ENCODE measurements at regions not wholly inside any gene's neighbourhood (a gene's known extent, or its start where the extent isn't known, plus 50 kb on each side); places are given as distances from the start of the nearest gene placed in this dataset.
"Not testable (repeated sequence)": the region's sequence is repeated elsewhere in the genome, so short reads cannot be mapped to it uniquely, and the experiment has no call there.

DNA sequence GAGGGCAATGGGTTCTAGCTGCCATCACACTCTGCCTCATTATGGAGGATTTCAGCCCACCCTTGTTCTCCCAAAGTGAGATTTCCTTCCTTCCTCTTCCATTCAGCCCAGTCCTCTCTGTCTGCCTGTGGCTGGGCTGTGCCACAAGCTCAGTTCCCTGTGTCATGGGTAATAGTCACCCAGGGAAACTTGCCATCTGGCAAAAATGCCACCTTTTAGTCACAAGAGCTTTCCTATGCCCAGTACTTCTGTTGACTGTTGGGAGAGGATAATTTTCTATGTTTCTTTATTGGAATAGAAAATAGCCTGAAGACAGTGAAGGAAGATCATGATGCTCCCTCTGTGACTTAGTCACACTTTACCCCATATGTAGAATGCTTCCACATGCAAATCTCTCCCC, 71.4 kb downstream of the TLR4 start:
- no peak for DNase-seq (ENCODE audit: low read depth in 2 of 2)

DNA sequence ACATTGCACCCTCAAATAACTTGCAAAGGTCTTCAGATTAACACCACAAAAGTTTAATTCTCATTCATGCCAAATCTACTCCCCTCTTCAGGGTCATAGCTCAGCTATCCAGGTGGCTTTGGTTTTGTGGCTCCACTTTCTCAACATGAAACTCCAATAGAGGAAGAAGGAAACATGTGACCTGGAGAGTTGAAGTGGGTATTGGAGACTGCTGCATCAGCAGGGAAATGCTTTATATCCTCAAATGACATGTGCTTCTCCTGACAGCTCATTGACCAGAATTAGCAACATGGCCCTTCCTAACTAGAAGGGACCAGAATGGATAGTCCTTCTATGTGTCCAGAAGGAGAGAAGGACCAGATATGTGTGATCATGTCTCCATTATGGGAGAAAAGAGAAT, 73.6 kb downstream of the TLR4 start:
- DNase-seq (ENCODE audit: low read depth in 2 of 2) = no peak

DNA sequence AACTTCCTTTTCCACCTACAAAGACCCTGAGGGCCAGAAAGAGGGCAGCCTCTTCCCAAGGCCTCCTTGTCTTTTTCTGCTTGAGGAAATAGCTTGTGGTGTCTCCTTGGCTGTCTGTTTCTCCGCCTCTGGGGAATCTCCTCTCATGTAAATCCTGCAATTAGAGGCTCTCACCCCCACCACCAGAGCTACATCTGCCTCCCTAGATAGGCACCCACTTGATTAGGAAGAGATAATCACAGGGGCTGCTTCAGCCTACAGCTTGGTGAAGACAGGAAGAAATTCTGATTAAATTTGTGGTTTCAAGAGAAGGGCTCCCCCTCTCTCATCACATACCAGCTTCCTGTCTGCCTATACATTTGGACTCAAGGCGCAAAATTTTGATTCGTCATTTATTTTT, 75.6 kb downstream of the TLR4 start:
- no peak for DNase-seq (ENCODE audit: low read depth in 2 of 2)

DNA sequence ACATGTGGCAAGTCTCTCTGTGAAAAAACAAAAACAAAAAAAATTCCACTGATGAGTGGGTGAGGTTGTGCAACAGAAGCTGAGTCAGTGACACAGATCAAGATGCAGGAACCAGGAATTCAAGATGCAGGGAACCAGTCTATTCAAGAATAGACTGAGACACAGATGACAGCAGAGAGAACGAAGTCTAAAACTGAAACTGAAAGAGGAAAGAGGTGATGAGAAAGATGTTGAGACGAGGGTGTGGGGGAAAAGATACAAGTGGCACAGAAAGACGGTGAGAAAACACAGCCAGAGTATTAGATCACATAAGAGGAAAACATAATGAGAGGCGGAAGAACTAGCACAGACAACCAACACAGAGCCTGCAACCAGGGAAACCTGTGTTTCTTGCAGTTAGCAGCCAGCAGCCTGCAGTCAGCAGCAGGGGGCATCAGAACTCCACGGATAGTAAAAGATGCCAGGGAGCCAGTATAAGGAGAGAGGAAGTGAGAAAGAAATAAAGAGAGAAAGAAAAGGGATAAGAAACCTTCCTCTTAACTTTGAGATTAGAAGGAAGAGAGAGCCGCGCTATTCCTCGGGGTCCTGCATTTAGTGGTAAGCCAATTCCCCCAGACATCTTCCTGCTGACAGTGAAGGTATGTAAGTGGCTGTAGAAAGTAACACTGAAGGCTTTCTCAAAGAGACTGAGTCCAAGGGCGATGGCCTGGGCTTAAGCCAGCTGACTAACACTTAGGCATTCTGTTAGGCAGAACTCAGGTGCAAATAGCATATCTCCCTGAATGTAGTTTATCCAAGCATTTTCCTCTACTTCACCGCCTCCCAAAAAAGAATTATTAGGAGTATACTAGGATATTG, 79.0 kb downstream of the TLR4 start:
- DNase-seq (ENCODE audit: low read depth in 2 of 2) = peak in 1 of 2 donors; percentile 36

DNA sequence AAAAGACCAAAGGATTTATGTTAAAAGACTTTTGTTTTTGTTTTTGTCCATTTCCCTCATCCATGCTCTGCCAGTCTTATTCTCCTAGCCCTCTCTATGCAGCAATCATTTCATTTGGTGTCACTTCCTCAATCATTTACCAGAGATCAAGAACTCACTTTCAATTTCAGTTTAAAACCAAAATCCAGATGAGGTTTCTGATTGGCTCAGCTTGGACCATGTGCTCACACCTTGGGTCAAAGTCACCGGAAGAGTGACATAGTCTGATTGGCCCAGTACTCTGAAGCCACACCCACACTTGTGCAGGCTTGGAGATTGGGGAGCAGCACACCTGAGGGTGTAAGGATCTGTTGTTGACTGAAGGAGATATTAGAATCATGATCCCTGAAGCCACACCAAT, 79.6 kb downstream of the TLR4 start:
- no peak for DNase-seq (ENCODE audit: low read depth in 2 of 2)

DNA sequence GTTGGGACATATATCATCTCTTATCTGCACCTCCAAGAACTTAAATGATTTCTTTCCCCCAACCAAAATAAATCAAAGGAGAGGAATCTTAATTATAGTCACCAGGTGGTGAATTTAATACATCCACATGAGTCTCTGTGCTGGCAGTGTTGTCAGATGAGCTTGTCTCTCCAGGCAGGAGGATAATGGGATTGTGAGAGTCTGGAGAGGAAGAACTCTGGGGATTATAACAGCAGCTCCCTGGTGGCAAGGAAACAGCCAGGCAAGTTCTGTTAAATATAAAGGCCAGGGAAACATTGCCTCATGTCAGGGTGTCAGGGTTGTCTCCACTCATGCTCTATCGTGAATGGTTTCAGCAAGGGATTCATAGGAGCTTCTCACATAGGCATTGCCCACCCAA, 80.8 kb downstream of the TLR4 start:
- no peak for DNase-seq (ENCODE audit: low read depth in 2 of 2)

DNA sequence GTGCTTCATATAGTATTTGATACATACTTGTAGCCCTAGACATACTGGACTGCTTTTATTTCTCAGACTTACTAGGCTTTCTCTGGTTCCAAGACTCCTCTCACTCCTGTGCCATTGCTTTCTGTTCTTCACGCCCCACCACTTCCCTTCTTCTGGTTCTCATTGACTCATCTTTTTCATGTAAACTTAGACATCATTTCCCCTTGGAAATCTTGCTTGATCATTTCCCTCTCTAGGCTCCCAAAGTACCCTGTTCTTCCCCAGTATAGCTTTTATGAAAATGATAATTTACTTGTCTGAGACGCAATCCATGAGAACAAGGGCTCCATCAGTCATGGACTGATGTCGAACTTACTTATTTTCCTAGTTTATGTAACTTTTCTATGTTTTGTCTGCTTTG, 83.5 kb downstream of the TLR4 start:
- DNase-seq (ENCODE audit: low read depth in 2 of 2) = no peak

DNA sequence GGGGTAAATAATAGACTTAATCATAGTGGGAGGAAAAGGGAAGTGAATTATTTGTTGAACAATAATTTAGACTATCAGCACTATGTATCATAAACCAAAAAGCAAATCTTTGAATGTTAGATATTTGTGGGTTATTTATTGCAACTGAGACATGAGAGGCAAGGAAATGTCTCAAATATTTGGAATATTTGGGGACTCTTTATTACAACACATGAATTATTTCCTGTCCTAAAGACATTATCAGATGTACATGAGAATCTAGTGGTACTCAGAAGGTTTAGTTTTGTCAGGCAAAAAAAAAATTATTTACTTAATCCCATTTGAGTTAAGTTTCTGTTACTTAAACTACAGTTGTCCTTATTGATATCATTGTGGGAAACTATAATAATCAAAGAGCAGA, 91.1 kb downstream of the TLR4 start:
- no peak for DNase-seq (ENCODE audit: low read depth in 2 of 2)

DNA sequence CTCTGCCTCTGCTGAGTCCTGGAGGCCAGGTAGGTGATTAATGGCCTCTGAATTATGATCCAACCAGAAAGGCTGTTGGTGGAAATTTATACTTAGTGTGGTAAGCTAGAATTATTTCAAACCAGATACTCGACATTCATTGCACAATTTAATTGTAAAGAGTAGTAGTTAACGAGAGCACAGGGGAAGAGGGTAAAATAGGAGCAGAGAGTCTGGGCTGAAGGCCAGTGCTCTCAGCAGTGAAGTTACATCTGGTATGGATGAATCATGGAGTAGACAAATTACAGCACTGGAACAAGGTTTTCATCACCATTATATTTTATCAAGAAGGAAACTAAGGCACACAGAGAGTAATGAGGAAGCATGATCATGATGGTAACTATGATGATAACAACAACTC, 92.5 kb downstream of the TLR4 start:
- DNase-seq (ENCODE audit: low read depth in 2 of 2) = no peak

DNA sequence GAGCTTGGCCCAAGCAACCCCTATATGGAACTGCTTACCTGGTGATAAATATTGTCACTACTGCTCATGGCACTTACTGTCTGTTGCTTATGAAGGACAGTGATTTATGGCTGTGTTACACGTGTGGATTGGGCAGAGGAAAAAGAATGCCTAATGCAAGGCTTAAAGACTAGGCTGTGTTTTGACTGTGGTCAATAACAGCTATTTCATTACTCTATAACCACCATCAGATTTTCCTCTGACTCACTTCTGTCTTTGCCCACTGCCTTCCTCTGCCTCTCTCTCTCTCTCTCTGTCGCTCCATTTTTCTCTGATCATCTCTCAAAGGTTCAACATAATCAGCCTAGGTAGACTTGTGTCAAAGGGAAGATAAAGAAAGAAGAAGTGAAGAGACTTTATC, 96.2 kb downstream of the TLR4 start:
- no peak for DNase-seq (ENCODE audit: low read depth in 2 of 2)

DNA sequence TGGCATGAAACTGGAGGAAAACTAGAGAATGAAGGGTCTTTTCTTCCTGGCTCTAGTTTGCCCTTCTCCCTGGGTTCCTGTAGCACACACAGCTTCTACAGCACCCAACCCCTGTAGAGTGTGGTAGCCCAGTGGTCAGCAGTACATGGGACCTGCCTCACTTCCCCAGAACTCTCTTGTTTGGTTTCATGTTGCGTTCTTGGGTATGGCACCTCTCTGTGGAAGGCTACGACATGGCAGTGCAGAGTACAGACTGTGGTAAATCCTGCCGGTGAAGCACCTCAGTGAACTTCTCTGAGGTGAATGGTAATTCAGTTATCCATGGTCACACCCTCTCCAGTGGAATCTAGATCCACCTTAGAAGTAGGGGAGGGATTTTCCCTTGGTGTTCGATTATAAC, 105.5 kb downstream of the TLR4 start:
- DNase-seq (ENCODE audit: low read depth in 2 of 2) = no peak

DNA sequence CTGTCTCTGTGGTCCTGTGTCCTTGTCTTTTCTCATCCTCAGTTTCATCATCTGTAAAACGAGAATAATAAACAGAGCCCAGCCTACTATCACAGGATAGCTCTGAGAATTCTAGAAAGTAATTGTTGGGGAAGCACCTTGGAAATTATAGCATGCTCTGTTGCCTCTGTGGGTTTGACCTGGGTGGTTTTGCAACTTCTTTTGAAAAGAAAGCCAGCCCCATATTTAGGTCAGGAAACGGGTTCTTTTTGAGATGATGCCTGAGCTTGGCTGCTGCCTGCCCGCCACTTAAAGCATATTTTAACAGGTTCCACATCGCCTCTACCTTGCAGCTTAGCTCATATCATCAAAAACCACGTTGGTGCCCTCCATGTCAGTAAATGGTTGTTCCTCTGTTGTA, 111.1 kb downstream of the TLR4 start:
- DNase-seq (ENCODE audit: low read depth in 2 of 2) = no peak

DNA sequence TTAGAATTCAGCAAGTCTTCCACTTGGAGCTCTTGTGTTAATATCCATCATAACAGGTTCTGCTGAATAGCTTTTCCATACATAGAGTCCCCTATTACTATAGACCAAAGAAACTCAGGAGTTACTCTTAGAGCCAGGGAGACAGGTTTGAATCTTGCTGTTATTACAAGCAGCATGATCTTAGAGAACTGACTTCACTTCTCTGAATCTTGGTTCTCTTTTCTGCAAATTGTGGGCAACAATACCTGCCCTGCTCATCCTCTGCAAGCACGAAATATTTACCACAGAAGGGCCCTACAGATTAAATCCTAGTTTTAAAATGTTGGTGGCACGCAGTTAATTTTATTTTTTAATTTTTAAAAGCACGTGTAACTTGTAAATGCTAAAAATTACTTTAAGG, 111.7 kb downstream of the TLR4 start:
- DNase-seq (ENCODE audit: low read depth in 2 of 2) = no peak

DNA sequence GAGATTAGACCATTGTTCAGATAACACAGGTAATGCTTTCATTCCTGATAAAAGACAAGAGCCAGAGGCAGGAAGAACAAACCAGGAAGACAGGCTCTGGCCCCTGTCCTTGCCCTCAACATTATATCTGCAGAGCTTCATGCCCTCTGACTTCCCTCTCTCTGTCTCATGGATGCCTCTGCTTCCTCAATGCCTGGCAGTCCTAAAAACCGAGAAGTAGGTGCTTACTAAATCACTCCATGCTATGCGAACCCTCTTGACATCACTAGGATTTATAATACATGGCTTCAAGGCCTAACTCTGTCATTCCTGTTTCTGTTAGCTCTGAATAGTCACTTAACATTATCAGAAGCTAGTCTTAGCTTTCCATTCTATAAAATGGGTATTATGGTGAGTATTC, 117.8 kb downstream of the TLR4 start:
- DNase-seq (ENCODE audit: low read depth in 2 of 2) = no peak

DNA sequence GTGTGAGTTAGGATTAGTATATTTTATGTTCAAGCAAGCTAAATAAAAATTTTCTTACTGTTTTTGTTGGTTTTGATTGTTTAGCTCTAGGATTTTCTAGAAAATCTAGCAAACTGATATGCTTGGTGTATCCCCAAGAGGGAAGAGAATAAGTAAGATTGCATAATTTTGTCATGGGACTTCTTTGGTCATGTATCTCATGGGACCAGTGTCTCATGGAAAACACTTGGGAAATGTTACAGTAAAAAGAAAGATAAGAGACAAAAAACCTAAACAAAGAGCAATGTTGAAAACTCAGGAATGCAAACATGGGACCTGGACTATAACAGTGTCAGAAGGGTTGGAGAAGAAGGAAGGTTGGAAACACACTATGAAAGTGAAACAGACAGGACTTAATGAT, 119.4 kb downstream of the TLR4 start:
- no peak for DNase-seq (ENCODE audit: low read depth in 2 of 2)

DNA sequence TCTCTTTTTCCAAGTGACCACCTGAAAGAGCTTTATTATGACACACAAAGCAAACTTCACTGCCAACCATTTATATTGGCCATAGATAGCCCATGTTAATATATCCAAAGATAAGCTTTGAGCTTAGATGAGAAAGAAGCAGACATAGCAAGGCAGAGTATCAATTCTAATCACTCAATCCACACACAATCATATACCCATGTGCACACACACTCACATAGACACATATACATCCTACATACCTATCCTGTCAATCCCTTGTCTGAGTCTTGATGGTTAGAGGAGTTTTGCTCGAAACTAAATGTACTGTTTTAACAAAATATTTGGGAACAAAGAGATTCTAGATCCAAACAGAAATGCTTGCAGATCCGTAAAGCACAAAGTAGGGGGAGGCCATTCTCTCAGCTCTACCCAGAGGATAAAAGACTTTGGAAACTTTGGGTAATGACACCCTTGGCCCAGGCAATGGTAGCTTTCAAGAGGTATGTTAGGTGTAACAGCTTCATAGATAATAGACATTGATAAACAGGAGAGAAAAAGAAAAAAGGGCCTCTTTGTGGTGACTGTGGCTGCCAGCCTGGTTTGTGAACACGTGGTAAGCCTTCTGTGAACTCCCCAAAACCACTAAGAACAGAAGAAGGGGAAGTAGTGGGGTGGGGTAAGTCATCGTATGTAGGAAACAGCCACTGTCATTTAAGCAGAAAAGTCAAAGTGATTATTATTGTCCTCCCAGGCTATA, 121.6 kb downstream of the TLR4 start:
- peak; percentile 15 to 24 for DNase-seq (ENCODE audit: low read depth in 2 of 2)

DNA sequence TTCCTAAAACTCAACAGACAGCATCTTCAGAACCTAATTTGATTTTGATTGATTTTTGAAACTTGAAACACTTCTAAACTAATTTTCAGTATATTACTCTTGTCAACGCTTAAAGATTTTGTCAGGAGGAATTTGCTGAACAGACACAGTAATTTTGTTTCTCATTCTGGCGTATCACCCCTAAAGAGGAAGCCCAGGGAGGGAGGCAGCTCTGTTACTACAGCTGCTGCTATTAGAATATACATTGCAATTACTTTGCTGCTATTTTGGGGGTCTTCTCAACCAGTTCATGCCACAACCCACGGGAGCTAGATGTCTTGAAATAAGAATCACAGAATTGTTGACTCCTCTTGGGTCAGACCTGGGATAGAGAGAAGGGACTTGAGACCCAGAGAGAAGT, 122.6 kb downstream of the TLR4 start:
- DNase-seq (ENCODE audit: low read depth in 2 of 2) = no peak

DNA sequence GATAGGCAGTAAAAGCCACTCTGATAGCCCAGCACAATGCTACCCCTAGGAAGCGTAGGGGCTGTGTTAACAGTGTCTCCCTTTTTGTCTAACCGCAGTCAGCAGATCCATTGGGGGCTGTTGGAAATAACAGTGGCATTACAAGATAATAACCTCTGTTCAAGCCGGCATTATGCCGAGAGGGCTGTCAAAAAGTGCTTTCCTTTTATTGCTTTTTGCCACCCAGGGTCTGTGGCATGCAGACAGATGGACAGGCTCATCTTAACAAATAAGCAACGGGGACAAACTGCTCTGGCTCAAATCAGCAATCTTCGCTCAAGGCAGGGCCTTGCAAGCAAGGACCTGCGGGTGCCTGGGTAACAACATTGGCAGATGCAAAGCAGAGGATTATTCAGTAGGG, 123.3 kb downstream of the TLR4 start:
- DNase-seq (ENCODE audit: low read depth in 2 of 2) = no peak

DNA sequence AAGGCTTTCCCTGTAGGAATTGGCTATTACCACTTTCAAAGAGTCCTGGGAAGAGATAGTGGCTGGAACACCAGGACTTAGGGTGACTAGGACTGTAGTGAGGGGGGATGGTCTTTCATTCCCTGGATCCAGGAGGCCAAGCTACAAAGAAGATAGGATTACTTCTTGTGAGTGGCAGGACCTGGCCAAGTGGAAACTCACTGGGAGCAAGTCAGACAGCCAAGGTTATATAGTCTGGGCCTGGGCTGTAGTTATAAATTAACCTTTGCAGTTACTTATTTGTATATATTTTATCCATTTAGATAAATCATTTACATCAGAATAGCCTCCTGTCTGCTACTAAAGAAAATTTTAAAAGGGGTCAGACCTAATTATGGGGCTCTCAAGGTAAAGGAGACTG, 124.3 kb downstream of the TLR4 start:
- DNase-seq (ENCODE audit: low read depth in 2 of 2) = no peak

DNA sequence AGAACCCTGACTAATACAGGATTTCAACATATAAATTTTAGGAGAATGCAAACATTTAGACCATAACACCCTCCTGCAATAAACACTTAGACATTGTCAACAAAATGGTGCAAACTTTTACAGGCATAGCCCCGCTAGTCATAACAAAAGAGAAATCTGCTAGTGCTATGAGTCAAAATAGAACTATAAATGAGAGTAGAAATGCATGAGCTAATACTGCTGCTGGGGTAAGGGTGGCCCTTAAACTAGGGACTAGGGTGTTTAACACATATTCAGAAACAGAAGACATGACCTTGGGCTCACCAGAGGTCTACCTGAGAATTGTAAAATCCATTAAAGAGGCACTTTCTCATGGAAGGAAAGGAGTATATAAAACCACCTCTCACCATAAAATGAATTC, 131.6 kb downstream of the TLR4 start:
- no peak for DNase-seq (ENCODE audit: low read depth in 2 of 2)

DNA sequence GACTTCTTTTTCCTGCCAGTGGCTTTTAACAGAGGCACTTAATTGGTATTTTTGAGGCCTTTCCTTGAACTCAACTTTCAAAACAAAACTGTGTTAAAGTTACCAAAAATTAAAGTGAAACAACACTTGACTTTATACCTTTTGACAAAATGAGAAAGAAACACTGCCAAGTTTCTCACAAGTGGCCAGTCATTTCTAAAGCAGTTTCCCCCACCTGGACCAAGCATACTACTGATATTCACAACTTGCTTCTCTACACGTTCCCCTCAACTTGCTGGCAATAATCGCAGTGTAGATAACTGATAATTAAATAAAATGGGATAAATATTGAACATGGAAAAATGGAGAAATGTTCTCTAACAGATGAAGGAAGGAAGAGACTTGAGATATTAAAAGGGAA, 135.7 kb downstream of the TLR4 start:
- DNase-seq (ENCODE audit: low read depth in 2 of 2) = no peak

DNA sequence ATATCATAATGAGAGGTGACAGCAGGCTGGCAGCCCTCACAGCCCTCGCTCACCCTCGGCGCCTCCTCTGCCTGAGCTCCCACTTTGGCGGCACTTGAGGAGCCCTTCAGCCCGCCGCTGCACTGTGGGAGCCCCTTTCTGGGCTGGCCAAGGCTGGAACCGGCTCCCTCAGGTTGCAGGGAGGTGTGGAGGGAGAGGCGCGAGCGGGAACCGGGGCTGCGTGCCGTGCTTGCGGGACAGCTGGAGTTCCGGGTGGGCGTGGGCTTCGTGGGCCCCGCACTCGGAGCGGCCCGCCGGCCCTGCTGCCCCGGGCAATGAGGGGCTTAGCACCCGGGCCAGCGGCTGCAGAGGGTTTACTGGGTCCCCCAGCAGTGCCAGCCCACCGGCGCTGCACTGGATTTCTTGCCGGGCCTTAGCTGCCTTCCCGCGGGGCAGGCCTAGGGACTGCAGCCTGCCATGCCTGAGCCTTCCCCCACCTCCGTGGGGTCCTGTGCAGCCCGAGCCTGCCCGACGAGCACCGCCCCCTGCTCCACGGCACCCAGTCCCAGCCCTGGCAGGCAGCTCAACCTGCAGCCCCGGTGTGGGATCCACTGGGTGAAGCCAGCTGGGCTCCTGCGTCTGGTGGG, 147.7 kb downstream of the TLR4 start:
- not testable (repeated sequence) for DNase-seq (ENCODE audit: low read depth in 2 of 2)

DNA sequence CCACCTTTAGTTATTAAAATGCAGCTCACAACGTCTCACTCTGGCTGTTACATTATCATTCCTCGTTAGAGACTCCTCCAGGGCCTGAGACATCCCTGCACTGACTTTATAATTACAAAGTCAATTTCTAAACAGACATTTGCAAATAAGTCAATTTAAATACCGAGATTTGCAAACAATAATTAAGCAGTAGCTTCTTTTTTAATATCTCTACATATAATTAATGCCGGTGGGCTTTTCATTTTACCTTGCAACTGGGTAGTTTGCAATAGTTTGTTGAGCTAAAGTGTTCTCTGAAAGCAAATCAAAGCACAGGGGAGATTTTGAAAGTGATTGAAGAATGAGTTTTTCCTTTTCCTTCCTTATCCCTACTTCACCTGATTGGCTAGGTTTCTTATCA, 154.4 kb downstream of the TLR4 start:
- no peak for DNase-seq (ENCODE audit: low read depth in 2 of 2)
